Loucy (cell line): ENCODE measurements at regions not wholly inside any gene's neighbourhood (a gene's known extent, or its start where the extent isn't known, plus 50 kb on each side); places are given as distances from the start of the nearest gene placed in this dataset.

Experiments used
- H2AFZ ChIP-seq: fragments of 200-600 bp; sonication (generic); 2 replicates; pipeline ENCODE4 v1.6.0; 2016; ENCODE audit warnings: antibody characterized with exemption, mild to moderate bottlenecking, low read length, moderate library complexity
- H3F3A ChIP-seq: fragments of 200-600 bp; 2 replicates; pipeline ENCODE4 v1.6.0; 2016; ENCODE audit warnings: antibody characterized with exemption, low read depth, mild to moderate bottlenecking
- H3K27me3 ChIP-seq: fragments of 200-600 bp; sonication (generic); 2 replicates; pipeline ENCODE4 v1.6.1; 2014; ENCODE audit warnings: low read length, mild to moderate bottlenecking; ENCODE audit not compliant: insufficient read depth, poor library complexity, severe bottlenecking
- H3K36me3 ChIP-seq: fragments of 200-600 bp; sonication (generic); 2 replicates; pipeline ENCODE4 v1.6.1; 2016; ENCODE audit warnings: low read length; ENCODE audit not compliant: insufficient read depth
- H3K4me1 ChIP-seq: fragments of 200-600 bp; sonication (generic); 2 replicates; pipeline ENCODE4 v1.5.1; 2014; ENCODE audit warnings: low read length, mild to moderate bottlenecking; ENCODE audit not compliant: insufficient read depth, poor library complexity, severe bottlenecking
- H3K4me2 ChIP-seq: fragments of 200-600 bp; sonication (generic); 2 replicates; pipeline ENCODE4 v1.6.0; 2014; ENCODE audit warnings: antibody characterized with exemption, low read length, low read depth, mild to moderate bottlenecking; ENCODE audit not compliant: poor library complexity, severe bottlenecking
- H3K4me3 ChIP-seq: fragments of 200-600 bp; sonication (generic); 2 replicates; pipeline ENCODE4 v1.5.1; 2014; ENCODE audit warnings: low read length, mild to moderate bottlenecking, mixed read lengths; ENCODE audit not compliant: poor library complexity, severe bottlenecking
- H3K79me2 ChIP-seq: fragments of 200-600 bp; sonication (generic); 2 replicates; pipeline ENCODE4 v1.6.1; 2014; ENCODE audit warnings: low read length; ENCODE audit not compliant: insufficient read depth
- H3K9ac ChIP-seq: fragments of 200-600 bp; sonication (generic); 2 replicates; pipeline ENCODE4 v1.6.0; 2014; ENCODE audit warnings: mild to moderate bottlenecking, low read depth, low read length, moderate library complexity; ENCODE audit not compliant: poor library complexity, severe bottlenecking
- H3K9me2 ChIP-seq: fragments of 200-600 bp; sonication (generic); replicated peaks from 2 replicates; pipeline ENCODE4 v1.6.1; 2016; ENCODE audit warnings: low read depth, low read length, mixed read lengths
- H3K9me3 ChIP-seq: fragments of 200-600 bp; sonication (generic); 2 replicates; pipeline ENCODE4 v1.6.1; 2014; ENCODE audit warnings: mild to moderate bottlenecking, antibody characterized with exemption, low read length, low read depth; ENCODE audit not compliant: insufficient read depth
- H4K20me1 ChIP-seq: fragments of 200-600 bp; sonication (generic); 2 replicates; pipeline ENCODE4 v1.6.0; 2014; ENCODE audit warnings: antibody characterized with exemption, low read length, mild to moderate bottlenecking; ENCODE audit not compliant: insufficient read depth, poor library complexity, severe bottlenecking
- CTCF ChIP-seq: fragments of 200-600 bp; sonication (generic); conservative IDR thresholded peaks from 2 replicates; pipeline ENCODE4 v1.5.1; 2014; ENCODE audit warnings: mild to moderate bottlenecking, antibody characterized with exemption, low read length
- EZH2phosphoT487 ChIP-seq: fragments of 200-600 bp; IDR thresholded peaks from 2 replicates; pipeline ENCODE4 v1.6.1; 2018; ENCODE audit warnings: antibody characterized with exemption, mild to moderate bottlenecking, moderate library complexity, borderline replicate concordance

- TF ChIP-seq CTCF, result no peak
- TF ChIP-seq EZH2phosphoT487, result no peak
- H3K9ac ChIP-seq, result no peak overlapping the region
- H3K9me3 ChIP-seq, result no peaks in the 10 kb centered on the region
- no peaks in the 10 kb centered on the region for H3K36me3 ChIP-seq
- H3K4me1 ChIP-seq, result no peaks in the 10 kb centered on the region
- H4K20me1 ChIP-seq, result no peaks in the 10 kb centered on the region
- no peak overlapping the region for H3K4me2 ChIP-seq
- H3K9me2 ChIP-seq, result no peaks in the 10 kb centered on the region
- no peaks in the 10 kb centered on the region for H3K27me3 ChIP-seq
- no peaks in the 10 kb centered on the region for H3F3A ChIP-seq
- 0 out of 2 replicates have a peak overlapping the region, but pooled peaks have one; percentile 15 for H2AFZ ChIP-seq
- no peak overlapping the region for H3K4me3 ChIP-seq
- no peaks in the 10 kb centered on the region for H3K79me2 ChIP-seq
Measured at GRCh38 chr6:11475016-11475415, 62.5 kb upstream of the TMEM170B start.

- Histone ChIP-seq H3K36me3 (no peaks in the 10 kb centered on the region), H3K79me2 (no peaks in the 10 kb centered on the region), H3K4me2 (no peak overlapping the region), H3K27me3 (no peaks in the 10 kb centered on the region), H3K9ac (no peak overlapping the region), H4K20me1 (no peaks in the 10 kb centered on the region), H2AFZ (no peak overlapping the region), H3K9me3 (no peaks in the 10 kb centered on the region), H3K4me3 (no peak overlapping the region), H3K9me2 (no peaks in the 10 kb centered on the region), H3K4me1 (no peaks in the 10 kb centered on the region), H3F3A (no peaks in the 10 kb centered on the region)
- TF ChIP-seq EZH2phosphoT487 (no peak), CTCF (no peak)
Measured at GRCh38 chr6:11473008-11473740, 64.4 kb upstream of the TMEM170B start.

GRCh38 chr6:11471261-11471660 lies 66.3 kb upstream of the TMEM170B start:
- Histone ChIP-seq H3K4me3 (no peak overlapping the region), H3K4me1 (no peaks in the 10 kb centered on the region), H3K4me2 (no peak overlapping the region), H3K9me2 (no peaks in the 10 kb centered on the region), H4K20me1 (no peaks in the 10 kb centered on the region), H3K9ac (no peak overlapping the region), H3K36me3 (no peaks in the 10 kb centered on the region), H2AFZ (no peak overlapping the region), H3K79me2 (no peaks in the 10 kb centered on the region), H3F3A (no peaks in the 10 kb centered on the region), H3K9me3 (no peaks in the 10 kb centered on the region), H3K27me3 (no peaks in the 10 kb centered on the region)
- no peak for TF ChIP-seq EZH2phosphoT487
- TF ChIP-seq CTCF, result no peak
